T-helper 2 cell treated with Interferon-gamma antibody and Interleukin-4, amounts not matched to agents 100 ng/mL and 5 ng/mL, for 36 hours (primary cell): ENCODE measurements at regions not wholly inside any gene's neighbourhood (a gene's known extent, or its start where the extent isn't known, plus 50 kb on each side); places are given as distances from the start of the nearest gene placed in this dataset.

Experiments used
- intact Hi-C: fragments of 100-400 bp; cut with micrococcal nuclease; formaldehyde crosslinking; loops from one replicate; pipeline ENCODE4 v1.15.1; 2023

- intact Hi-C loops = no loop called here
Measured at GRCh38 chr14:71833476-71833875, 98.8 kb upstream of the RGS6 start.

GRCh38 chr14:71834284-71835204 lies 97.7 kb upstream of the RGS6 start:
- intact Hi-C loops = no loop called here

GRCh38 chr14:71852181-71852580 lies 80.0 kb upstream of the RGS6 start:
- intact Hi-C loops = no loop called here

GRCh38 chr14:71855399-71856036 lies 76.7 kb upstream of the RGS6 start:
- intact Hi-C loops = loop anchor here (2.0 to 5.0 kb wide), 2 partner anchors 533 to 717 kb away; partner anchors contain the start of gene SIPA1L1

- intact Hi-C loops = loop anchor here (2.0 to 5.0 kb wide), 2 partner anchors 534 to 718 kb away; partner anchors contain the start of gene SIPA1L1
Measured at GRCh38 chr14:71856199-71856919, 75.9 kb upstream of the RGS6 start.

- intact Hi-C loops = no loop called here
Measured at GRCh38 chr14:71863049-71863448, 69.2 kb upstream of the RGS6 start.

GRCh38 chr14:71863766-71864165 lies 68.5 kb upstream of the RGS6 start:
- intact Hi-C loops = no loop called here
